Mucosa of descending colon (tissue), 3 donors: ENCODE measurements at regions not wholly inside any gene's neighbourhood (a gene's known extent, or its start where the extent isn't known, plus 50 kb on each side); places are given as distances from the start of the nearest gene placed in this dataset.
A peak's percentile ranks its signal among the peaks of the same experiment; 100 is the strongest.

Source experiments
- ATAC-seq: fragments of 200-7000 bp; cut with Tn5 transposase; one replicate; pipeline ENCODE4 v1.9.1; 2020; ENCODE audit warnings: mild to moderate bottlenecking, moderate library complexity
- DNase-seq, 3 donors: peaks; one replicate each; pipeline ENCODE4 v3.0.0-alpha.2; 2020
- H3K36me3 ChIP-seq: fragments of 200-600 bp; one replicate; pipeline ENCODE4 v1.8.0; 2021; ENCODE audit warnings: low read depth, mild to moderate bottlenecking
- H3K4me1 ChIP-seq: fragments of 200-600 bp; one replicate; pipeline ENCODE4 v1.8.0; 2021; ENCODE audit warnings: low read depth, mild to moderate bottlenecking
- H3K4me3 ChIP-seq: fragments of 200-600 bp; one replicate; pipeline ENCODE4 v1.8.0; 2021; ENCODE audit warnings: mild to moderate bottlenecking
- H3K9me3 ChIP-seq: fragments of 200-600 bp; one replicate; pipeline ENCODE4 v1.8.0; 2021; ENCODE audit warnings: mild to moderate bottlenecking
- CTCF ChIP-seq: fragments of 200-600 bp; IDR thresholded peaks from one replicate; pipeline ENCODE4 v1.8.0; 2022; ENCODE audit warnings: antibody characterized with exemption, mild to moderate bottlenecking
- intact Hi-C, 2 donors: fragments of 100-400 bp; cut with DNase I in 1 of 2; cut with micrococcal nuclease in 1 of 2; formaldehyde crosslinking; loops; one replicate each; pipeline versions ENCODE4 v1.11.0 to v1.11.1; 2022; cut with DNase I, micrococcal nuclease
- donor health status: DM: no; HTN: no; CAD: no; lungs with moderate emphysema.
- donor health status: DM: no; HTN: no; CAD: no.
- donor health status: DM: no; HTN: yes; CAD: no.

DNA sequence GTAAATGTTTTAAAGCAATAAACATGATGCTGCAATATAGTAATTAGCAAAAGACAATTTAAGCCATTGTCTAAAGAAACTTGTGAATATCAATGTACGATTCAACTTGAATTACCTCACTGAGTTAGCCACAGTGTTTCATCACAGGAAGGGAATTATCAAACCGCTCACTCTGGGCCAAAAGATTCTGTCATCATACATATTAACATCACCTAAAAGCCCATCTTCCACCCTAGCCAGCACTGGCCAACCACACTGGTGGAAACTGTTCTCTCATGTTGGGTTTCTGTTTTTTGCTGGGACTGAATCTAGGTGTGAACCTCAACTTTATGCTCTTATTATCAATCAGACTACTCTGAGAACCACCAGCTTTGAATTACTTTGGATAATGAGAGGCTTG is 497.7 kb upstream of the THBS1 start:
- intact Hi-C loops: no loop called here

DNA sequence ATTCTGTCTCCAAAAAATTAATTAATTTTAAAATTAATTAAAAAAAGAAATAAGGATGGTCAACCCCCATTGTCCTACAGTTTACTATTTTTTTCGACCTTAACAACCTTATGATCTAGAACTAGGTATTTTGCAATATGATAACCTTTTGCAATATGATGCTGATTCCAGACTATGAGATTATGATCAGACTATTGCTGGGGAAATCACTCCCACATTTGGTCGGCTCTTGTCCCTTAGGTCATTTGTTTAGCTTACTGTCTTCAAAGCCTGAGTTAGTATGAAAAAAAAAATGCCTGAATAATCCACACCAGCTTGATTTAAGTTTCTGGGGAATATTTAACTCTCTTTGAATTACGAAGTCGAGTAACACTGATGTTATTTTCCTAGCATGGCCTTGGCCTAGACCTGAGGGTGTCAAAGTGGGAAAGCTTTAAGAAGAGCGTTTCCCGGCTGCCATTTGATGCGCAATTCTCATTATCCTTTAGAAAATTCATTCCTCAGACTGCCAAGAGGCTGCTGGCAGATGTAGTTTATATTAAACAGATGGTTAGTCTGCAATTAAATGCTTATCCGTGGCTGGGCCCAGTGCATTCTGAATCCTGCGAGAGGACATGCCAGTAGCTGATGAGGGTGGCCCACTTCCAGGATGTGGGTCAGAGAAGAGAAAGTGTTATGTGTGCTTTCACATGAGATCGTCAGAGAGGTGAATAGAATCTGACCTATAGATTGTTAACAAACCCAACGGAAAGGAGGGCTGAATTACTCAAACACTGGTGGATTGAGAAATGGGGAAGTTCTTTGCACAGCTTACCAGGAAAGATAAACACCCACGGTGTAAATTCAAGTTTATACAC is 496.0 kb upstream of the THBS1 start:
- no peaks in the 10 kb centered on the region for H3K9me3 ChIP-seq
- no peaks in the 10 kb centered on the region for H3K4me1 ChIP-seq
- no peaks in the 10 kb centered on the region for H3K36me3 ChIP-seq
- intact Hi-C loops: no loop called here
- TF ChIP-seq CTCF: no peak
- no peak overlapping the region for H3K4me3 ChIP-seq
- ATAC-seq (peak; percentile 33), DNase-seq (peak; percentile 10 to 29 (median 28))

More for the DNA sequence above, 497.7 kb upstream of the THBS1 start:
- ATAC-seq: no peak
- DNase-seq: no peak
- Histone ChIP-seq H3K4me3 (no peak overlapping the region), H3K4me1 (no peaks in the 10 kb centered on the region), H3K36me3 (no peaks in the 10 kb centered on the region), H3K9me3 (no peaks in the 10 kb centered on the region)
- TF ChIP-seq CTCF: no peak

DNA sequence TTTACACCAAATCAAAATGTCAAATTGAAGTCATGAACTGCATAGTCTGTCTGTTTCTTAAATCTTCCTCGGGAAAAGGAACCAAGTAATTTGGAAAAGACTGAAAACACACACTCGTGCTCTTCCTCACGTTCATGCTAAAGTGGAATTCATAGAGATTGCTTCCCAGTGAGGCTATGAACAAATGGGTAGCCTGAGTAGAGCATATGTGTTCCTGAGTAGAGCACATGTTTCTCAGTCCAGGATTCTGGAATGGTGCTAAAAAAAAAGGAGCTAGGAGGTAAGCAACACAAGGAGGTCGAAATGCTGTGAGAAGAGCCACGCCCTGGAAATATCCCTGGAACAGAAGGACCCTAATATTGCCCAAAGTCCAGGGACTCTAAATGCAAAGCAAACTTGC is 494.2 kb upstream of the THBS1 start:
- intact Hi-C loops: no loop called here
- Histone ChIP-seq H3K36me3 (no peaks in the 10 kb centered on the region), H3K4me1 (no peaks in the 10 kb centered on the region), H3K4me3 (no peak overlapping the region), H3K9me3 (no peaks in the 10 kb centered on the region)
- no peak for DNase-seq
- ATAC-seq: no peak
- no peak for TF ChIP-seq CTCF

- no peaks in the 10 kb centered on the region for H3K9me3 ChIP-seq
- DNase-seq: no peak
- intact Hi-C loops: no loop called here
- ATAC-seq: no peak
- no peaks in the 10 kb centered on the region for H3K4me1 ChIP-seq
- H3K4me3 ChIP-seq: no peak overlapping the region
- no peaks in the 10 kb centered on the region for H3K36me3 ChIP-seq
- TF ChIP-seq CTCF: no peak
These were observed 492.7 kb upstream of the THBS1 start for GRCh38 chr15:39088156-39088555.

GRCh38 chr15:39092354-39092753 is 488.5 kb upstream of the THBS1 start:
- intact Hi-C loops: no loop called here
- no peak overlapping the region for H3K4me3 ChIP-seq
- H3K36me3 ChIP-seq: no peaks in the 10 kb centered on the region
- no peaks in the 10 kb centered on the region for H3K9me3 ChIP-seq
- no peak for ATAC-seq
- TF ChIP-seq CTCF: no peak
- DNase-seq: no peak
- no peaks in the 10 kb centered on the region for H3K4me1 ChIP-seq

GRCh38 chr15:39092761-39093160 is 488.1 kb upstream of the THBS1 start:
- Histone ChIP-seq H3K36me3 (no peaks in the 10 kb centered on the region), H3K4me3 (no peak overlapping the region), H3K9me3 (no peaks in the 10 kb centered on the region), H3K4me1 (no peaks in the 10 kb centered on the region)
- DNase-seq: no peak
- no peak for TF ChIP-seq CTCF
- intact Hi-C loops: no loop called here
- no peak for ATAC-seq
